ENCODE measurements at regions not wholly inside any gene's neighbourhood (a gene's known extent, or its start where the extent isn't known, plus 50 kb on each side); places are given as distances from the start of the nearest gene placed in this dataset.

DNA sequence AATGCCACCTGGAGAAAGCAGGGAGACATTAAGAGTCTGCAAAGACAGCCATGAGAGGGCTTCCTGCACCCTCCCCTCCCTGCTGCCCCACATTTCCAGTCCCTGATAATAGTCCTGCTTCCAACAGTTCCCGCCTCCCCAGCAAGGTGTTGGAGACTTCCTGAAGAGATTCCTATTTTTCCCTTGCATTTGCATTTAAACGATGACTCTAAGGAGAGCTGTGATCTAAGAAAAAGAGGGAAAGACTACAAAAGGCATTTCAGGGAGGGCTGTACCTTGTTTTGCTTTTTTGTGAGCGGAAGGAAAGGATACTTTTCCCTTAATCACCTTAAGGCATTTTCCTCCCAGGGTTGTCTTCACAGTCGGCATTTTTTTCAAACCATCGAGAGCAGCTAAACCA lies 62.1 kb downstream of the GAS1 start:
- no peaks in the 10 kb centered on the region for H3K27me3 ChIP-seq (ENCODE audit: low read depth, low read length)
- no peak overlapping the region for H3K27ac ChIP-seq (ENCODE audit: low read length)
- H3K9ac ChIP-seq (ENCODE audit: low read length), result no peak overlapping the region
- H3K36me3 ChIP-seq (replicated peaks; ENCODE audit: low read depth, low read length), result no peaks in the 10 kb centered on the region
- H3K4me3 ChIP-seq (ENCODE audit: low read length), result no peak overlapping the region
- TF ChIP-seq, protein P1, sequence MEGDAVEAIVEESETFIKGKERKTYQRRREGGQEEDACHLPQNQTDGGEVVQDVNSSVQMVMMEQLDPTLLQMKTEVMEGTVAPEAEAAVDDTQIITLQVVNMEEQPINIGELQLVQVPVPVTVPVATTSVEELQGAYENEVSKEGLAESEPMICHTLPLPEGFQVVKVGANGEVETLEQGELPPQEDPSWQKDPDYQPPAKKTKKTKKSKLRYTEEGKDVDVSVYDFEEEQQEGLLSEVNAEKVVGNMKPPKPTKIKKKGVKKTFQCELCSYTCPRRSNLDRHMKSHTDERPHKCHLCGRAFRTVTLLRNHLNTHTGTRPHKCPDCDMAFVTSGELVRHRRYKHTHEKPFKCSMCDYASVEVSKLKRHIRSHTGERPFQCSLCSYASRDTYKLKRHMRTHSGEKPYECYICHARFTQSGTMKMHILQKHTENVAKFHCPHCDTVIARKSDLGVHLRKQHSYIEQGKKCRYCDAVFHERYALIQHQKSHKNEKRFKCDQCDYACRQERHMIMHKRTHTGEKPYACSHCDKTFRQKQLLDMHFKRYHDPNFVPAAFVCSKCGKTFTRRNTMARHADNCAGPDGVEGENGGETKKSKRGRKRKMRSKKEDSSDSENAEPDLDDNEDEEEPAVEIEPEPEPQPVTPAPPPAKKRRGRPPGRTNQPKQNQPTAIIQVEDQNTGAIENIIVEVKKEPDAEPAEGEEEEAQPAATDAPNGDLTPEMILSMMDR (IDR thresholded peaks at IDR 0.05; ENCODE audit: low read depth, low read length), result no peak
- no peak for TF ChIP-seq EZH2phosphoT487 (IDR thresholded peaks at IDR 0.05; ENCODE audit: low read depth)
- H3K4me2 ChIP-seq (ENCODE audit: low read length), result no peak overlapping the region
- no peaks in the 10 kb centered on the region for H3K4me1 ChIP-seq (ENCODE audit: low read length)
- no peaks in the 10 kb centered on the region for H4K20me1 ChIP-seq (ENCODE audit: insufficient read depth, low read length)
- no peaks in the 10 kb centered on the region for H3K79me2 ChIP-seq (ENCODE audit: low read length)
- no peaks in the 10 kb centered on the region for H3K9me3 ChIP-seq (ENCODE audit: insufficient read depth, low read length)
- no peak overlapping the region for H2AFZ ChIP-seq (ENCODE audit: low read depth, low read length)

DNA sequence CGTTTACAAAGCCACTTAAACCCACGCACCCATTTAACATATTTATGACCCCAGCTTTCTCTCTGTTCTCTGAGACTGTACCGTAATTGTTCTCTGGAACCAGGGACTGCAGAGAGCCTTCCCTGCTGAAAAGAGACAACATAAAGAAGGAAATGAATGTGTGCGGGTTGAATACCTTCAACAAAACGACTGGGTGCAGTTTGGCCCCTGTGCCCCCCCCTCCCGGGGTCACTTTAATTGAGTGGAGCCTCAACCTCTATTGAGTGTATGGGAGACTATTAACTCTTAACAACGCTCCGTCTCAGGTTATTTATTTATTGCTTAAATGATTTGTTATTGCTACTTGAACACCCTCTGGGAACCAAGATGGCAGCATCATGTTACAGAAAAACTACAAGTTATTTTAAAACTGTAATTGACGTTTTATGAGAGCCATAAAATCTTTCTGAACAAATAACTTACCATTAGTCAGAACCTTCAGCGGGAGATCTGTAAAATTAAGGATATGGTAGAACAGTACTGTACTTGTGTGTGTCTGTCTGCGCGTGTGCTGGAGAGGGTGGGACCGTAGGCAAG lies 70.6 kb downstream of the GAS1 start:
- Histone ChIP-seq H3K4me2 (ENCODE audit: low read length) (no peak overlapping the region), H3K27me3 (ENCODE audit: low read depth, low read length) (no peaks in the 10 kb centered on the region), H4K20me1 (ENCODE audit: insufficient read depth, low read length) (no peaks in the 10 kb centered on the region), H3K4me1 (ENCODE audit: low read length) (no peaks in the 10 kb centered on the region), H3K9ac (ENCODE audit: low read length) (no peak overlapping the region), H2AFZ (ENCODE audit: low read depth, low read length) (no peak overlapping the region), H3K36me3 (replicated peaks; ENCODE audit: low read depth, low read length) (no peaks in the 10 kb centered on the region), H3K79me2 (ENCODE audit: low read length) (no peaks in the 10 kb centered on the region), H3K4me3 (ENCODE audit: low read length) (no peak overlapping the region), H3K27ac (ENCODE audit: low read length) (no peak overlapping the region), H3K9me3 (ENCODE audit: insufficient read depth, low read length) (no peaks in the 10 kb centered on the region)
- TF ChIP-seq EZH2phosphoT487 (IDR thresholded peaks at IDR 0.05; ENCODE audit: low read depth), result no peak
- TF ChIP-seq, protein P1 (IDR thresholded peaks at IDR 0.05; ENCODE audit: low read depth, low read length), result no peak

DNA sequence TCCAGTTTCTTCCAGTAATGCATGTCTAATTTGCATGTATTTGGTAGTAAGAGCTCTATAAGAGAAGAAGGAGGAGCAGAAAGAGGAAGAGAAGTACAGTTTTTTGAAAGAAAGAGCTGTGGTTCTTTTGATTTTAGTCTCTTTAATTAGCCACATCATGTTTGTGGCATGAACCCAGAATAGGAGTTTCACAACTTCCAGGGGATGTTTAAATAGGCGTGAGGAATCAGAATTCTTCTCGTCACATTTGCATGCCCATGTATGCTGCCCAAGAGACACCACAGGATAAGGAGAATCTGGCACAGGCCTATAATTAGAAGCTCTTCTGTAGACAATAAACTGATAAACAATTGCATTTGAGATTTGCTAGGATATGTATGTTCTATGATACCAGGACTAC lies 78.7 kb downstream of the GAS1 start:
- H4K20me1 ChIP-seq (ENCODE audit: insufficient read depth, low read length), result no peaks in the 10 kb centered on the region
- H3K36me3 ChIP-seq (replicated peaks; ENCODE audit: low read depth, low read length), result no peaks in the 10 kb centered on the region
- no peak overlapping the region for H2AFZ ChIP-seq (ENCODE audit: low read depth, low read length)
- H3K9me3 ChIP-seq (ENCODE audit: insufficient read depth, low read length), result no peaks in the 10 kb centered on the region
- TF ChIP-seq, protein P1 (IDR thresholded peaks at IDR 0.05; ENCODE audit: low read depth, low read length), result no peak
- TF ChIP-seq EZH2phosphoT487 (IDR thresholded peaks at IDR 0.05; ENCODE audit: low read depth), result no peak
- H3K4me1 ChIP-seq (ENCODE audit: low read length), result peaks cover 3% of the 10 kb centered on the region; the same call in 1 of the 2 replicates
- no peak overlapping the region for H3K4me2 ChIP-seq (ENCODE audit: low read length)
- H3K9ac ChIP-seq (ENCODE audit: low read length), result no peak overlapping the region
- no peaks in the 10 kb centered on the region for H3K79me2 ChIP-seq (ENCODE audit: low read length)
- no peak overlapping the region for H3K27ac ChIP-seq (ENCODE audit: low read length)
- no peak overlapping the region for H3K4me3 ChIP-seq (ENCODE audit: low read length)
- H3K27me3 ChIP-seq (ENCODE audit: low read depth, low read length), result no peaks in the 10 kb centered on the region

DNA sequence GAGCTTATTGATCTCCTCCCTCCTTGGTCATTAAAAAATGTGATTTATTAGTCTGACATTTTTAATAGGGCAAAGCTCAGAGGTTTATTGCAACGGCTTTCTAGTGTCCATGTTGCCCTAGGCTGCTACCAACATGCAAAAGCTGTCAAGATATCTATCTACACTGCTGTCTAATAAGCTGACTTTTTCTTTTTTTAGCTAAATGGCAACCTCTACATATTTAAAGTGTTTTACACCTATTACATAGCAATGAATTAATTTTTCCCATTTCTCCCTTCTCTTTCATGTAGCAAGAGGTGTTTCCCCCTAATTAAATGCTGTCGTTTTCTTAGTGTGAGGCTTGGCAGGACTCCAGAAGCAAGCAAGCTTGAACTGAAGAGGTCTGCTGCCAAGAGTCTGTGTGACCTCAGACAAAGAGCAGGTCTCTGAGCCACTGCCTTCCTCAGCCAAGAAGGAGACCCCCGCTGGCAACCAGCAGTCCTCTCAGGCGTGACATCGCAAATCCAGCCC lies 79.4 kb downstream of the GAS1 start:
- no peak for TF ChIP-seq EZH2phosphoT487 (IDR thresholded peaks at IDR 0.05; ENCODE audit: low read depth)
- TF ChIP-seq, protein P1 (IDR thresholded peaks at IDR 0.05; ENCODE audit: low read depth, low read length), result no peak
- no peaks in the 10 kb centered on the region for H3K79me2 ChIP-seq (ENCODE audit: low read length)

More for the DNA sequence above, 79.4 kb downstream of the GAS1 start:
- no peaks in the 10 kb centered on the region for H3K36me3 ChIP-seq (replicated peaks; ENCODE audit: low read depth, low read length)
- no peak overlapping the region for H3K4me3 ChIP-seq (ENCODE audit: low read length)
- no peak overlapping the region for H3K27ac ChIP-seq (ENCODE audit: low read length)
- no peaks in the 10 kb centered on the region for H3K27me3 ChIP-seq (ENCODE audit: low read depth, low read length)
- H4K20me1 ChIP-seq (ENCODE audit: insufficient read depth, low read length), result no peaks in the 10 kb centered on the region
- H3K9me3 ChIP-seq (ENCODE audit: insufficient read depth, low read length), result no peaks in the 10 kb centered on the region
- peaks cover 3% of the 10 kb centered on the region; the same call in 1 of the 2 replicates for H3K4me1 ChIP-seq (ENCODE audit: low read length)
- H2AFZ ChIP-seq (ENCODE audit: low read depth, low read length), result no peak overlapping the region
- no peak overlapping the region for H3K4me2 ChIP-seq (ENCODE audit: low read length)
- no peak overlapping the region for H3K9ac ChIP-seq (ENCODE audit: low read length)
